ENCODE measurements at regions not wholly inside any gene's neighbourhood (a gene's known extent, or its start where the extent isn't known, plus 50 kb on each side); places are given as distances from the start of the nearest gene placed in this dataset.
"Not testable (repeated sequence)": the region's sequence is repeated elsewhere in the genome, so short reads cannot be mapped to it uniquely, and the experiment has no call there.

DNA sequence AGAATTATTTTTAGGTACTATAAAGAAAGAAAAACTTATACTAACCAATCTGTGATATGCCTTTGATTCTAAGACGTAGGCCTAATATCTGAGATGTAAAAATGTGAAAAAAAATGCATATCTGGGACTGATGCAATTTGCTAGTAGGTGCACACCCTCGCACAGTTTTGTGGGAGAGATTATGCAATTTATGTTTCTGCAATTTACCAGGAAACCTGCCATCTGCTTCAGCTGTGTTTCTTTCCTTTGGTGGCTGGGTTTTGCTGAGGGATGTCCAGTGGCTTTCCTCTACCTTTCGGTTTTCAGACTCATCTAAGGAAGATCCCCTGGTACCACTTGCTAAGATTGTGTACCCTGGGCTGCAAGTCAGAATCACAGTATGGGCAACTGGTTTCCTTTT, 186.9 kb downstream of the ZFP64 start:
- no peak for DNase-seq

GRCh38 chr20:52004018-52004417, 187.6 kb downstream of the ZFP64 start:
- DNase-seq: no peak

- DNase-seq: no peak
Measured at GRCh38 chr20:52003415-52003814, 188.2 kb downstream of the ZFP64 start.

DNA sequence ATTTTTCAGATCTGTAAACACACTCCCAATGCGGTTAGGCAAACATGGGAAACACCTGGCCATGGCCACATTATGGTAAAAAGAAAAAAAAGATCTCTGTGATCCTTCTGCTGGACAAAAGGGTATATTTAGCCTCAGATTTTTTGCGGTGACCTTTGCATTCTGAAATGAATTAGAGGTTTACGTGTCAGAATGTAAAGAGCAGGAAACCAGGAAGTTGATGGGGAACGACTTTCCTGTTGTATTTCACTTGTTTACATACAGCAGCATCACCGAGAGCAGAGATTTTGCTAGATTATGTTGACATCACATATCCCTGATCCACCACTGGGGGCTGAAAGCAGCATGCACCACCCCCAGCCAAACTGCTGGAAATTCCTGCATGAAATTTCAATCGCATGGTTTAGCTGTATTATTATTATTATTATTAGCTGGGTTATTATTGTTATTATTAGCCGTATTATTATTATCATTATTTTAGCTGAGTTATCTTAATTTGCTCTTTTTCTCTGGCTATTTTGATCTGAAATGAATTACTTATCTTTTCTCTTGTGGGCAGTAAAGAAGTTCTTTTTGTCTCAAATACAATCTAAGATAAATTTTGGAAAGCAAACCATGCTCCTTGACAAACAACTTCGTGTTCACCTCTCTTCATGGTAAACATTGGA, 189.4 kb downstream of the ZFP64 start:
- no peak for DNase-seq

GRCh38 chr20:51997281-51997936, 194.2 kb downstream of the ZFP64 start:
- DNase-seq: not testable (repeated sequence)

DNA sequence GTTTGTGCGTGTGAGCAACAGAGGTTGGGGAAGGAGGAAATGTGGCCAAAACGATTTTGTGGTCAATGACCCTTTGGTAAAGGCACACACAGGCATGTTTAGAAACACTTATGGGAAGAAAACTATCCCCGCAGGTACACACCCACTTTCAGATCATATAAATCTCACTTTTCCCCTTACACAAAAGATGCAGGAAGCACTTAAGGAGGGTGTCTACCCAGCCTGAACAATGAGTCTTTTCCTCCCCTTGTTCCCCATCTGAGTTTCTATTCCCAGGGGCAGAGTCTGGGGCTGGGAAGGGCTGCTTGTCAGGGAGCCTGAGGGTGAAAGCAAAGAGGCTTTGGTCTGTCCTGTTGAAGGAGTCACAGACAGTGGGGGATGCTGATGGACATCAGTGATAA, 193.2 kb upstream of the SALL4 start:
- no peak for DNase-seq

DNA sequence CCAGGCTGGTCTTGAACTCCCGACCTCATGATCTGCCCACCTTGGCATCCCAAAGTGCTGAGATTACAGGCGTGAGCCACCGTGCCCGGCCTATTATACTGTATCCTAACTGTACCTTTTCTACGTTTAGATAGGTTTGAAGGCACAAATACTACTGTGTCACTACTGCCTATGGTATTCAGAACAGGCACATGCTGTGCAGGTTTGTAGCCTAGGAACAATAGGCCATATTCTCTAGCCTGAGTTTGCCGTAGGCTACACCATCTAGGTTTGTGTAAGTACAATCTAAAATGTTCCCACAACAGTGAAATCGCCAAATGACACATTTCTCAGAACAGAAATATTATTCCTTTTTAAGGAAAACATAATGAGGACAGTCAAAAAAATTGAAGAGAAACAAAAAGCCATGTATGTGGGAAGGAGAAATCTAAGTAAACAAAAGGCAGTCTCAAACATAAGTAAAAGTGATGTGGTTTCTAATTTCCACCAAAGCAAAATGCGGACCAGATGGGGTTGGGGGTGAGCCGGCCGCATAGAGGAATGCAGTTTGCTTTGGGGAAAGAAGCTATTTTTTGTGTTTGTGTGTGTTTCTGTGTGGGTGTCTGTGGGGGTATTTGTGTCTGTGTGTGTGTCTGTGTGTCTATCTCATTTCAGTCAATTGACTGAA, 192.6 kb upstream of the SALL4 start:
- DNase-seq: no peak

DNA sequence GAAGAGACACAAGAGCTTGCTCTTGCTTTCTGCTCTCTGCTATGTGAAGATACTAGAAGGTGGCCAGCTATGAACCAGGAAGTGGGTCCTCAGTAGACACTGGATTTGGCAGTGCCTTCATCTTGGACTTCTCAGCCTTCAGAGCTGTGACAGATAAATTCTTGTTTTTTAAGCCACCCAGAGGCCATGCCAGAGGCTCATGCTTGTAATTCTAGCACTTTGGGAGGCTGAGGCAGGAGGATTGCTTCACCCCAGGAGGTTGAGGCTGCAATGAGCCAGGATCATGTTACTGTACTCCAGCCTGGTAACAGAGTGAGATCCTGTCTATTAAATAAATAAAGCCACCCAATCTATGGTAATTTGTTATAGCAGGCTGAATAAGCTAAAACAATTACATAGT, 185.5 kb upstream of the SALL4 start:
- DNase-seq: no peak

DNA sequence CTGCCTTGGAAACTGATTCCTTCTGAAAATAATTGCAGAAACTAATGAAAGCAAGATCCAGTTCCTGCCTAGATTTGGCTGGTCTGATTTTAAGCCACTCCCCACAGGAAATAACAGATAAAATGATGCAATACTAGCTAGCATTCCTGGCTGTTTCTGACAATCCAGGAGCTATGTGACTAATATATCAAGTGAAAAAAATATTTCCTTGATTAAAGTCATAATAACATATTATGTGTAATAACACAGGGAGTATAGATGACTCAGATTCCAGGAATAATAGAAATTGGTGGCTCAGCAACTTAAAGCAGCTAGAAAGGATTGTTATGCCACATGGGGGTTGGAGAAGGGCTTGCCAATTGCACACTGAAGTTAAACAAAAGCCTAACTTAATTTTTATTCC, 182.7 kb upstream of the SALL4 start:
- DNase-seq: no peak

DNA sequence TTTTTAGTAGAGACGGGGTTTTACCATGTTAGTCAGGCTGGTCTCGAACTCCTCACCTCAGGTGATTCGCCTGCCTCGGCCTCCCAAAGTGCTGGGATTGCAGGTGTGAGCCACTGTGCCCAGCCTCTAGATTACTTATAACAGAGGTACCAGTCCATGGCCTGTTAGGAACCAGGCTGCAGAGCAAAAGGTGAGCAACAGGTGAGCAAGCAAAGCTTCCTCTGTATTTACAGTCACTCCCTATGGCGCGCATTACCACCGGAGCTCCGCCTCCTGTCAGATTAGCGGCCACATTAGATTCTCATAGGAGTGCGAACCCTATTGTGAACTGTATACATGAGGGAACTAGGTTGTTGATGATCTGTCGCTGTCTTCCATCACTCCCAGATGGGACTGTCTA, 178.0 kb upstream of the SALL4 start:
- no peak for DNase-seq

DNA sequence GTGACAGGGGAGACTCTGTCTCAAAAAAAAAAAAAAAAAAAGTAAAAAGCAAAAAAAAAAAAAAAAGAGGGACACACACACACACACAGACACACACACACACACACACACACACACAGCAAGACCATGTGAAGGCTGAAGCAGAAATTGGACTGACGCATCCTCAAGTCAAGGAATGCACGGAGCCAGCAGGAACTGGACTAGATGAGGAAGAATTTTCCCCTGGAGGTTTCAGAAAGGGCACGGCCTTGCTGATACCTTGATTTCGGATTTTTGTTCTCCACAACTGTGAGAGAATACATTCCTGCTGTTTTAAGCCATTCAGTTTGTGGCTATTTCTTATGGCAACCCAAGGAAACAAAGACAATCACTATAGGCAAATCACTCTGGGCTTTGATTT, 176.9 kb upstream of the SALL4 start:
- DNase-seq: no peak

DNA sequence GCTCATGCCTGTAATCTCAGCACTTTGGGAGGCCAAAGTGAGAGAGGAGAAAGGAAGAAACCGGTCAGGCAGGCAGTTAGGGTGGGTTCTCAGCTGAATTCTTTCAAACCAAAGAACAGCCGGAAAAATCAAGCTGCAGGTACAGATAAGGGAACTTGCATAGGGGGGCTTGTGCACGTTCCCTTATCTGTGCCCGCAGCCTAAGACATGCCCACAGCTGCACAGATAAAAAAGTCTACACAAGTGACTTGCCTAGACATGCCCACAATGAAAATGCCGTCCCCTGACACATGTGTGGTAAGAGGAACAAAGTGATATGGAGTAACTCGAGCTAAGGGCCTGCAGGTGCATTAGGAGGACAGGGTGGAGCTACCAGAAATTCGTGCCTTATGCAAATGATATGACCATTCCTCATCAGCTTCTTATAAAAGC, 175.8 kb upstream of the SALL4 start:
- no peak for DNase-seq

DNA sequence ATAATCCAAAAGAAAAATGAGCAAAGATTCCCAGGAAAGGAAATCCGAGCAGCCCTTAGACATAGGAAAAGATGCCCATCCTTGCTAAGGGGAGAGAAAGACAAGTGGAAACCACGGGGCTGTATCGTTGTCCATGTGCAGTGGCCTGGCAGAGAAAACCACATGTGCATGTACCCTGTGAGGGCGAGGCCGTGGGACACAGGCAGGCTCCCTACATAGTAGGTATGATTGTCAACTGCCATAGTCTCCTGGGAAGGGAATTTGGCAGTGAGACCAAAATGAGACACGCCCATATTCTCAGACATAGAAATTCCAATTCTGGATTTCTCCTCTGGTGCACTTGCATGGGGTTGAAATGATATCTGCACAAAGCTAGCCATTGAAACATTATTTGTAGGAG, 169.7 kb upstream of the SALL4 start:
- no peak for DNase-seq

DNA sequence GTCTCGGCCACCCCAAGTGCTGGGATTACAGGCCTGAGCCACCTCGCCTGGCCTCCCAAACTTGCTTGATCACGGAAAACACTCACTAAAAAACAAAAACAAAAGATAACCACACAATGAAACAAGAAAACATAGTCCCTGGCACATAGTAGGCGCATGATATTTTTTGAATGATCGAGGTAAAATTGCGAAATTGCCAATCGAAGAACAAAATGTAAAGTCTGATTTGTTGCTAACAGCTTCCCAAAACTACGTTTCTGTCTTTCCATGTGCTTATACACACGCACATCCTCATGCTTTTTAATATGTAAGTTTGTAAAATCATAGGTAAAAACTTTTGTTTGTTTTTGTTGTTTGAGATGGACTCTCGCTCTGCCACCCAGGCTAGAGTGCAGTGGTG, 168.5 kb upstream of the SALL4 start:
- DNase-seq: no peak

DNA sequence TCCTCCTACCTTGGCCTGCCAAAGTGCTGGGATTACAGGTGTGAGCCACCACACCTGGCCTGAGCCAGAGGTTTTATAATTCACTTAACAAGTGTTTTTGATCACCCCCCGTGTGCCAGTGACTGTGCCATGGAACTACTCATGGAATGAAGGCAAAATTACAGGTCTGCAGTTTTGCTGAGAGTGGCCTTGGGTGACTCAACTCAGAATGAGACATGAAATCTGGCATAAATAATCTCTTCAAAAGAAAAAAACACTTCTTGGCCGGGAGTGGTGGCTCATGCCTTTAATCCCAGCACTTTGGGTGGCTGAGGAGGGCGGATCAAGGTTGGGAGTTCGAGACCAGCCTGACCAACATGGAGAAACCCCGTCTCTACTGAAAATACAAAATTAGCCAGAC, 166.9 kb upstream of the SALL4 start:
- DNase-seq: no peak

GRCh38 chr20:51968151-51968550, 165.8 kb upstream of the SALL4 start:
- no peak for DNase-seq

DNA sequence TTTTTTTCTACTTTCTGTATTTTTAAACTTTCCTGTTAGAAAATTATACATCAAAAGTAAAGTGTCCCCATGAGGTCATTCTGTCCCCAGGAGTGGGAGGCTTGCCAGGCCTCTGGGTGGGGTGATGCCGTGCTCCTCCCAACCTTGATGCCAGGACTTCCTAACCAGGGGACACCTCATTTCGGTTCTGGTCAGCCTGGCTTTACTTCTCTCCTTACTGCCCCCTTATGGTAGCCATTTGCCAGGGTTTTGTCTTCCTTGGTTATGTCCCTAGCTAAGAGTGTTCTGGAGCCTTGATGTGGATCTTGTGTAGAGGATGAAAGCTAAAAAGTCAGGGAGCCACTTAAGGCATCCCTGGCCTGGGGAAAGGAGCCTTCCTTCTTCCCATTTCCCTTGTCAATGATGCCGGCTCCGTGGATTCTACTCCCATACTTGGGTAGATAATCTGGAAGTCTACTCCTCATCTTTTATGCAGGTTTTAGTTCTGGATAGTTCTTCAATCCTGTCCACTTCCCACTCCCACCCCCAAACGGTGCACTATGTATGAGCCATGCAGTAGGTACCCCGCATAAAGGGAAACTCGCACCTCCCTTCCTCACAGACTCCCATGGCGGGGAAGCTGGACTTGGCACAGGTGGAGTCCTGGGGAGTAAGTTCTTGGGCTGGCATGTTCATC, 164.1 kb upstream of the SALL4 start:
- no peak for DNase-seq

DNA sequence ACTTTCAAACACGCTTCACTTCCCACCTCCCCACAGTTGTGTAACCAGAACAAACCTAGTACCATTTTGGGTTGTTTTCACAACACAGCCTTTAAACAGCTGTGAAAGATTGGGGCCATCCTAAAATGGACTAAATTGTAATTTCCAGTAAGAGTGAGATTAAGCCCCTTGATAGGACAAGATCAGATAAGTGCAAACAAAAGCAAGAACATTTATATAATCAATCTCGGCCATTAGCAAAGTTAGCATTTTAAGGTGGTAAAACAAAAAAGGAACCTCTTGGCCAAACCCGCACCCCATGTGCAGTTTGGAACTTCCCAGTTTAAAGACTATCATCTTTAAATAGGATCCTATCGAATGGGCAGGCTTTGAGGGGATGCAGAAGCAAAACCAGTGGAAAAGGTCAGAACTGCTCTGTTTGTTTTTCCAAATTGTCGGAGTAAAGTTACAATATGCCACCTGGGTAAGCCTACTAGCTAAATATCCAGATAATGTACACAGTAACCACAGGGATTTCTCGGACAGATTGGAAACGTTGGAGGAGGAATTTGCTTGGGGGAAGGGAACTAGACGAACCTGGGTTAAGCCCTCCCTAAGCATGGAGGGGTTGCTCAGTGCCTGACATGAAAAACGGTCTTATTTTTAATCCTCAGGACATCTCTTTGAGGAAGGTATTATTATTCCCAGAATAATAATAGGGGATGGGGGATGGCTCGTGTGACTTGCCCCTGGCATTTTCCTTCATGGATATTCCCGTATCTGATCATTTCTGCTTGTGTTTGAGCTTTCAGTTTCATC, 159.8 kb upstream of the SALL4 start:
- no peak for DNase-seq

GRCh38 chr20:51960047-51960675, 157.8 kb upstream of the SALL4 start:
- no peak for DNase-seq

DNA sequence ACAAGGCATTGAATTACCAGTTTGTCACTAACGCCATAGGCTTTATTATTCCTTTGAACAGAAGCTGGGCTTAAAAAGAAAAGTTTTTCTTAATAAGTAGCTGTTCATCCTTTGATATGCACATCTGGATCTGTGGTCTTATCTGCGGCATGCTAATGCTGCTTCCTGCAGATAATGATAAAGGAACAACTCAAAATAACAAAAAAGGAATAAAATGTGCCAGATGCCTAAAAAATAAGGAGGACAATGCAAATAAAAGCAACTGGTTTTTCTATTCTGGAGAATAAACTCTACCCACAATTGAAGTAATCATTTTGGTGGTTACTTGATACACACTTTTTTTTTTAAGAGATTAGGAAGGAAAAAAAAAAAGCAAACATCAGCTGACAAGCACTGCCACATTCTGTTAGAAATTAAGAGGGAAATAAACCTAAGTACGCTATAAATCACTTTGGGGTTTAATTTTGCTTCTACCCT, 156.8 kb upstream of the SALL4 start:
- DNase-seq: no peak

- DNase-seq: no peak
Measured at GRCh38 chr20:51958099-51959065, 156.1 kb upstream of the SALL4 start.
